IMR-90 (cell line): ENCODE measurements at regions not wholly inside any gene's neighbourhood (a gene's known extent, or its start where the extent isn't known, plus 50 kb on each side); places are given as distances from the start of the nearest gene placed in this dataset.

Experiments
- ATAC-seq: fragments of 200-7000 bp; cut with Tn5 transposase; 2 replicates; pipeline ENCODE4 v1.9.1; 2020; ENCODE audit warnings: low read depth, mild to moderate bottlenecking, moderate library complexity
- BruUV-seq: library from RNA; stranded (reverse); fragments of 400-500 nt; replicated peaks from 2 replicates; lab custom pipeline; 2021; lab: Mats Ljungman, UMichigan
- CTCF ChIA-PET: fragments of 300-600 bp; formaldehyde crosslinking; extraction: SDS; loops from one replicate; lab custom pipeline; 2021; ENCODE audit warnings: antibody characterized with exemption; lab: Yijun Ruan, JAX
- POLR2A ChIA-PET: fragments of 300-600 bp; sonication (Branson Sonifier 250); formaldehyde crosslinking; loops from one replicate; lab custom pipeline; 2022; ENCODE audit warnings: antibody characterized with exemption; ENCODE audit not compliant: unreplicated experiment; lab: Charles Lee
- DNase-seq: peaks from one replicate; pipeline ENCODE4 v3.0.0; 2013
- H2AFZ ChIP-seq: replicated peaks from 2 replicates; pipeline ENCODE3; 2013; ENCODE audit warnings: low read length, mild to moderate bottlenecking; ENCODE audit not compliant: poor library complexity
- H2AK5ac ChIP-seq: 2 replicates; pipeline ENCODE4 v1.6.1; 2013; ENCODE audit warnings: low read depth, low read length, inconsistent platforms
- H2AK9ac ChIP-seq: replicated peaks from 2 replicates; pipeline ENCODE3; 2013; ENCODE audit warnings: mild to moderate bottlenecking, low read depth, low read length, moderate library complexity; ENCODE audit not compliant: poor library complexity
- H2BK120ac ChIP-seq: 2 replicates; pipeline ENCODE4 v1.6.1; 2013; ENCODE audit warnings: low read depth, low read length, inconsistent platforms
- H2BK15ac ChIP-seq: 3 replicates; pipeline ENCODE4 v1.6.1; 2013; ENCODE audit warnings: low read depth, low read length, inconsistent platforms
- H2BK20ac ChIP-seq: 2 replicates; pipeline ENCODE4 v1.6.1; 2013; ENCODE audit warnings: low read depth, mild to moderate bottlenecking, inconsistent platforms, low read length, moderate library complexity
- H2BK5ac ChIP-seq: 2 replicates; pipeline ENCODE4 v1.6.1; 2013; ENCODE audit warnings: mild to moderate bottlenecking, low read depth, low read length, inconsistent platforms; ENCODE audit not compliant: poor library complexity, severe bottlenecking
- H3K14ac ChIP-seq: replicated peaks from 2 replicates; pipeline ENCODE4 v1.6.1; 2013; ENCODE audit warnings: low read depth, low read length, inconsistent platforms
- H3K18ac ChIP-seq: 2 replicates; pipeline ENCODE4 v1.6.1; 2013; ENCODE audit warnings: low read depth, low read length, control low read depth
- H3K23ac ChIP-seq: 2 replicates; pipeline ENCODE4 v1.6.1; 2013; ENCODE audit warnings: low read depth, low read length, inconsistent platforms
- H3K27ac ChIP-seq: 2 replicates; pipeline ENCODE4 v1.5.1; 2013; ENCODE audit warnings: mild to moderate bottlenecking, control low read depth, low read length; ENCODE audit not compliant: insufficient read depth
- H3K27me3 ChIP-seq: 2 replicates; pipeline ENCODE4 v1.6.1; 2013; ENCODE audit warnings: low read length; ENCODE audit not compliant: control insufficient read depth, insufficient read depth
- H3K36me3 ChIP-seq: 2 replicates; pipeline ENCODE4 v1.6.1; 2013; ENCODE audit warnings: low read length, mixed read lengths; ENCODE audit not compliant: control insufficient read depth, insufficient read depth
- H3K4ac ChIP-seq: 2 replicates; pipeline ENCODE4 v1.6.1; 2013; ENCODE audit warnings: low read depth, low read length, inconsistent platforms
- H3K4me1 ChIP-seq: 2 replicates; pipeline ENCODE4 v1.6.1; 2013; ENCODE audit warnings: low read length, mixed read lengths; ENCODE audit not compliant: control insufficient read depth, insufficient read depth
- H3K4me2 ChIP-seq: 2 replicates; pipeline ENCODE4 v1.6.1; 2013; ENCODE audit warnings: low read depth, mild to moderate bottlenecking, control low read depth, low read length, moderate library complexity
- H3K4me3 ChIP-seq: 2 replicates; pipeline ENCODE4 v1.5.1; 2013; ENCODE audit warnings: low read depth, mild to moderate bottlenecking, control low read depth, low read length, moderate library complexity; ENCODE audit not compliant: insufficient read depth
- H3K56ac ChIP-seq: 2 replicates; pipeline ENCODE4 v1.6.1; 2013; ENCODE audit warnings: low read length, inconsistent platforms; ENCODE audit not compliant: insufficient read depth; ENCODE audit errors: extremely low read depth
- H3K79me1 ChIP-seq, 2 experiments: 2 replicates each; pipeline ENCODE4 v1.6.1; 2013; ENCODE audit warnings: low read length in 2 of 2, inconsistent platforms in 1 of 2, low read depth in 1 of 2
- H3K9ac ChIP-seq: 2 replicates; pipeline ENCODE4 v1.6.1; 2013; ENCODE audit warnings: low read depth, low read length, control low read depth
- H3K9me1 ChIP-seq: 2 replicates; pipeline ENCODE4 v1.6.1; 2013; ENCODE audit warnings: low read length, inconsistent platforms; ENCODE audit not compliant: insufficient read depth
- H3K9me3 ChIP-seq: 2 replicates; pipeline ENCODE4 v1.6.1; 2013; ENCODE audit warnings: low read length; ENCODE audit not compliant: control insufficient read depth, insufficient read depth
- H4K20me1 ChIP-seq: 2 replicates; pipeline ENCODE4 v1.6.1; 2013; ENCODE audit warnings: low read length, inconsistent platforms; ENCODE audit not compliant: insufficient read depth
- H4K5ac ChIP-seq: 2 replicates; pipeline ENCODE4 v1.6.1; 2013; ENCODE audit warnings: mild to moderate bottlenecking, low read depth, low read length, control low read depth
- H4K8ac ChIP-seq, 2 experiments: 2 replicates each; pipeline ENCODE4 v1.6.1; 2013; ENCODE audit warnings: low read depth in 2 of 2, low read length in 2 of 2, control low read depth in 1 of 2, inconsistent platforms in 1 of 2
- H4K91ac ChIP-seq: 2 replicates; pipeline ENCODE4 v1.6.1; 2013; ENCODE audit warnings: low read depth, low read length, inconsistent platforms; ENCODE audit not compliant: insufficient read depth
- BHLHE40 ChIP-seq: fragments of 150-350 bp; IDR thresholded peaks from 2 replicates; pipeline ENCODE4 v1.6.1; 2016; ENCODE audit warnings: mild to moderate bottlenecking, low read depth, low read length
- CHD1 ChIP-seq: IDR thresholded peaks from 2 replicates; pipeline ENCODE4 v1.6.1; 2012; ENCODE audit warnings: low read depth, low read length, improper control_type of control experiment
- CTCF ChIP-seq: conservative IDR thresholded peaks from 2 replicates; pipeline ENCODE4 v1.5.1; 2012; ENCODE audit warnings: mild to moderate bottlenecking, low read depth, low read length, improper control_type of control experiment
- ELK1 ChIP-seq: fragments of 150-350 bp; IDR thresholded peaks from 2 replicates; pipeline ENCODE4 v1.6.1; 2016; ENCODE audit warnings: low read depth, mild to moderate bottlenecking, low read length, moderate library complexity, borderline replicate concordance
- MAFK ChIP-seq: IDR thresholded peaks from 2 replicates; pipeline ENCODE4 v1.6.1; 2012; ENCODE audit warnings: low read depth, low read length, improper control_type of control experiment
- MAZ ChIP-seq: IDR thresholded peaks from 2 replicates; pipeline ENCODE4 v1.6.1; 2012; ENCODE audit warnings: low read depth, mild to moderate bottlenecking, low read length, improper control_type of control experiment, moderate library complexity, borderline replicate concordance
- MXI1 ChIP-seq: IDR thresholded peaks from 2 replicates; pipeline ENCODE4 v1.6.1; 2012; ENCODE audit warnings: low read depth, mild to moderate bottlenecking, low read length, moderate library complexity, borderline replicate concordance
- RAD21 ChIP-seq: IDR thresholded peaks from 2 replicates; pipeline ENCODE4 v1.6.1; 2012; ENCODE audit warnings: low read length, improper control_type of control experiment
- RCOR1 ChIP-seq: IDR thresholded peaks from 2 replicates; pipeline ENCODE4 v1.6.1; 2012; ENCODE audit warnings: mild to moderate bottlenecking, low read length, improper control_type of control experiment; ENCODE audit not compliant: insufficient replicate concordance
- RFX5 ChIP-seq: IDR thresholded peaks from 2 replicates; pipeline ENCODE4 v1.8.0; 2012; ENCODE audit warnings: low read depth, mild to moderate bottlenecking, low read length, moderate library complexity
- SMC3 ChIP-seq: fragments of 150-350 bp; IDR thresholded peaks from 2 replicates; pipeline ENCODE4 v1.6.1; 2016; ENCODE audit warnings: low read depth, mild to moderate bottlenecking, antibody characterized with exemption, low read length, moderate library complexity
- WGBS, 2 experiments: methylation state at CpG; one replicate each; pipeline versions ENCODE4 v1.1.5 to v1.1.7; 2013; ENCODE audit warnings: missing lambda C conversion rate in 2 of 2; ENCODE audit not compliant: insufficient read length in 1 of 2; ENCODE audit errors: extremely low coverage in 2 of 2; 5-methylcytosine and 5-hydroxymethylcytosine counted together
- dilution Hi-C: fragments of 300-500 bp; cut with HindIII; formaldehyde crosslinking; loops from one replicate; pipeline ENCODE4 v1.14.3; 2018; ENCODE audit warnings: low sequenced_read_pairs; ENCODE audit not compliant: unreplicated experiment
- in situ Hi-C: fragments of 300-500 bp; cut with MboI; formaldehyde crosslinking; loops from 3 replicates; pipeline ENCODE4 v1.14.3; 2019; ENCODE audit warnings: low sequenced_read_pairs, inconsistent platforms, mixed read lengths
- intact Hi-C: fragments of 100-400 bp; cut with micrococcal nuclease; formaldehyde crosslinking; loops from 2 replicates; pipeline ENCODE4 v1.10.0; 2022

DNA sequence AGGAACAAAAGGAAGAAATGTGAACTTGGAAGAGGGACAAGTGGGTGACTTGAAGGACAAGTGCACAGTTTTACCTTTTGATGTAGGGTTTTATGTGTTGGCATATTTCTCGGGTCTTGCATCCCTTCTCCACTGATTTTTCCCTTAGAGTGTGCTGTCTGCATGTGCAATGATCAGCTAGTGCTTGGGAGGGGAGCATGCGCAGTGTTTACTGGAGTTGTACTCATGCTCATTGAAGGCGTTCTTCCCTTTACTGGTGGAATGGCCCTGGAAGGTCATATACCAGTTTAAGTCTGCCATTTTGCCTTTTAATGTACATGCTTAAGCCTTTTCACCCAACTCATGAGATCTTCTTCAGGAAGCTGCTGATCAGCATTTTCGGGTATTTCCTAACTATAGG is 1168.0 kb downstream of the SUCLG1 start:
- intact Hi-C loops (no loop called here), in situ Hi-C loops (no loop called here), dilution Hi-C loops (no loop called here)
- no peak overlapping the region for H2BK120ac ChIP-seq
- H3K9me3 ChIP-seq, result no peaks in the 10 kb centered on the region
- no peaks in the 10 kb centered on the region for H4K20me1 ChIP-seq
- no peaks in the 10 kb centered on the region for H3K79me1 ChIP-seq
- CTCF ChIA-PET, result no interaction called here
- 50% methylated on average over 1 of the region's 4 CpGs; no CpG with 5 or more reads in 1 of the 2 experiments for WGBS, 2 experiments
- no peak overlapping the region for H3K4ac ChIP-seq
- H4K5ac ChIP-seq, result no peak overlapping the region
- H3K4me2 ChIP-seq, result no peak overlapping the region
- no peak overlapping the region for H3K9ac ChIP-seq
- H3K14ac ChIP-seq, result no peak overlapping the region
- no peak overlapping the region for H4K8ac ChIP-seq
- DNase-seq (no peak), ATAC-seq (no peak)
- H3K36me3 ChIP-seq, result no peaks in the 10 kb centered on the region
- no peak for TF ChIP-seq RFX5
- TF ChIP-seq CTCF, result no peak
- no peak for TF ChIP-seq BHLHE40
- TF ChIP-seq CHD1, result no peak
- no peak for TF ChIP-seq SMC3
- no peak for TF ChIP-seq RCOR1
- TF ChIP-seq MAFK, result no peak
- no peak for TF ChIP-seq ELK1
- no peak for TF ChIP-seq MXI1
- TF ChIP-seq MAZ, result no peak
- no peak for TF ChIP-seq RAD21
- H3K18ac ChIP-seq, result no peak overlapping the region
- H2AK5ac ChIP-seq, result no peak overlapping the region
- H3K56ac ChIP-seq, result no peak overlapping the region
- no peak overlapping the region for H2AK9ac ChIP-seq
- H2BK20ac ChIP-seq, result no peak overlapping the region
- no peak overlapping the region for H3K4me3 ChIP-seq
- H4K91ac ChIP-seq, result no peak overlapping the region
- H3K9me1 ChIP-seq, result no peaks in the 10 kb centered on the region
- no peak overlapping the region for H3K27ac ChIP-seq
- no peaks in the 10 kb centered on the region for H3K4me1 ChIP-seq
- POLR2A ChIA-PET, result no interaction called here
- no TSS peak for BruUV-seq
- H2AFZ ChIP-seq, result no peak overlapping the region
- H3K23ac ChIP-seq, result no peak overlapping the region
- no peak overlapping the region for H2BK15ac ChIP-seq
- no peaks in the 10 kb centered on the region for H3K27me3 ChIP-seq
- H2BK5ac ChIP-seq, result no peak overlapping the region
